Thoracic aorta (tissue), 2 donors: ENCODE measurements at regions not wholly inside any gene's neighbourhood (a gene's known extent, or its start where the extent isn't known, plus 50 kb on each side); places are given as distances from the start of the nearest gene placed in this dataset.
A peak's percentile ranks its signal among the peaks of the same experiment; 100 is the strongest.

Experiments used
- ATAC-seq: fragments of 150-250 bp; one replicate; pipeline ENCODE4 v1.8.0; 2017; ENCODE audit warnings: low read depth; ENCODE audit not compliant: insufficient number of reproducible peaks, low FRiP score
- DNase-seq: peaks from one replicate; pipeline ENCODE4 v3.0.0-alpha.2; 2020; ENCODE audit warnings: low spot score
- H3K27ac ChIP-seq, 2 donors: fragments of 200-600 bp; sonication (generic); 1 replicate in 1 of 2; 2 replicates in 1 of 2; pipeline ENCODE4 v1.5.1; 2016; ENCODE audit warnings: mild to moderate bottlenecking in 2 of 2, moderate library complexity in 2 of 2
- H3K27me3 ChIP-seq: fragments of 200-600 bp; sonication (generic); replicated peaks from 2 replicates; pipeline ENCODE4 v1.6.0; 2016; ENCODE audit warnings: mild to moderate bottlenecking; ENCODE audit not compliant: insufficient read depth
- H3K36me3 ChIP-seq: fragments of 200-600 bp; sonication (generic); one replicate; pipeline ENCODE4 v1.5.1; 2016
- H3K4me1 ChIP-seq, 2 donors: fragments of 200-600 bp; sonication (generic); 1 replicate in 1 of 2; 2 replicates in 1 of 2; pipeline versions ENCODE4 v1.5.1 to v1.6.0; 2016; ENCODE audit warnings: low read depth in 2 of 2, mild to moderate bottlenecking in 1 of 2; ENCODE audit not compliant: control insufficient read depth in 1 of 2
- H3K4me3 ChIP-seq: fragments of 200-600 bp; sonication (generic); 2 replicates; pipeline ENCODE4 v1.5.1; 2016; ENCODE audit warnings: mild to moderate bottlenecking
- H3K9me3 ChIP-seq: fragments of 200-600 bp; sonication (generic); 2 replicates; pipeline ENCODE4 v1.5.1; 2016
- TF ChIP-seq, protein P1 (sequence below): fragments of 200-600 bp; sonication (generic); IDR thresholded peaks from one replicate; pipeline ENCODE4 v1.5.1; 2019; ENCODE audit warnings: antibody characterized with exemption

GRCh38 chr4:124953061-124953460, 240.5 kb upstream of the ANKRD50 start:
- no peaks in the 10 kb centered on the region for H3K9me3 ChIP-seq
- no peaks in the 10 kb centered on the region for H3K36me3 ChIP-seq
- DNase-seq (no peak), ATAC-seq (no peak)
- H3K27me3 ChIP-seq, result no peaks in the 10 kb centered on the region
- H3K4me3 ChIP-seq, result no peak overlapping the region
- TF ChIP-seq, protein P1, sequence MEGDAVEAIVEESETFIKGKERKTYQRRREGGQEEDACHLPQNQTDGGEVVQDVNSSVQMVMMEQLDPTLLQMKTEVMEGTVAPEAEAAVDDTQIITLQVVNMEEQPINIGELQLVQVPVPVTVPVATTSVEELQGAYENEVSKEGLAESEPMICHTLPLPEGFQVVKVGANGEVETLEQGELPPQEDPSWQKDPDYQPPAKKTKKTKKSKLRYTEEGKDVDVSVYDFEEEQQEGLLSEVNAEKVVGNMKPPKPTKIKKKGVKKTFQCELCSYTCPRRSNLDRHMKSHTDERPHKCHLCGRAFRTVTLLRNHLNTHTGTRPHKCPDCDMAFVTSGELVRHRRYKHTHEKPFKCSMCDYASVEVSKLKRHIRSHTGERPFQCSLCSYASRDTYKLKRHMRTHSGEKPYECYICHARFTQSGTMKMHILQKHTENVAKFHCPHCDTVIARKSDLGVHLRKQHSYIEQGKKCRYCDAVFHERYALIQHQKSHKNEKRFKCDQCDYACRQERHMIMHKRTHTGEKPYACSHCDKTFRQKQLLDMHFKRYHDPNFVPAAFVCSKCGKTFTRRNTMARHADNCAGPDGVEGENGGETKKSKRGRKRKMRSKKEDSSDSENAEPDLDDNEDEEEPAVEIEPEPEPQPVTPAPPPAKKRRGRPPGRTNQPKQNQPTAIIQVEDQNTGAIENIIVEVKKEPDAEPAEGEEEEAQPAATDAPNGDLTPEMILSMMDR, result no peak
- H3K4me1 ChIP-seq, result peaks cover under 1 to 8% of the 10 kb centered on the region in 2 donors
- H3K27ac ChIP-seq, result no peak overlapping the region

DNA sequence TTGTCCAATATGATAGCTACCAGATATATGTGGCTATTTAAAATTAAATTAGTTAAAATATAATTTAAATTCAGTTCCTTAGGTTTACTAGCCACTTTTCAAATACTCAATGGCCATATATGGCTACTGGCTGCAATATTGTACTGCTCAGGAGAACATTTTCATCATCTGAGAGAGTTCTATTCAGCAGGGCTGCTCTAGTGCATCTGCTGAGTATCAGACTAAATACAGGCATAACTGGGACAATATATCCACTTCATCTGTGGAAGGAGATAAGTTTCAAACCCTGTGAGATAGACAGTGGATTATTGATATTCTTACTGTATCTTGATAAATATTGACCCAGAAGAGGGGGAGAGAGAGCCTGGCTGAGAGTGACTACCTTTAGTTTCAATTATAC, 240.1 kb upstream of the ANKRD50 start:
- no peaks in the 10 kb centered on the region for H3K36me3 ChIP-seq
- no peaks in the 10 kb centered on the region for H3K9me3 ChIP-seq
- ATAC-seq (no peak), DNase-seq (no peak)
- H3K27ac ChIP-seq, result no peak overlapping the region
- no peak overlapping the region for H3K4me3 ChIP-seq
- peaks cover 2 to 13% of the 10 kb centered on the region in 2 donors for H3K4me1 ChIP-seq
- H3K27me3 ChIP-seq, result no peaks in the 10 kb centered on the region
- TF ChIP-seq, protein P1, result no peak

GRCh38 chr4:124948976-124949597, 236.6 kb upstream of the ANKRD50 start:
- TF ChIP-seq, protein P1, result no peak
- Histone ChIP-seq H3K27ac (no peak overlapping the region), H3K27me3 (no peaks in the 10 kb centered on the region), H3K4me3 (no peak overlapping the region), H3K36me3 (no peaks in the 10 kb centered on the region), H3K4me1 (peaks cover 2 to 16% of the 10 kb centered on the region in 2 donors), H3K9me3 (no peaks in the 10 kb centered on the region)
- DNase-seq (no peak), ATAC-seq (no peak)

- TF ChIP-seq, protein P1, result no peak
These were observed 235.2 kb upstream of the ANKRD50 start for GRCh38 chr4:124947622-124948265.

GRCh38 chr4:124946696-124947095, 234.2 kb upstream of the ANKRD50 start:
- DNase-seq, result no peak
- Histone ChIP-seq H3K4me1 (peaks cover 2 to 16% of the 10 kb centered on the region in 2 donors), H3K9me3 (no peaks in the 10 kb centered on the region), H3K27ac (no peak overlapping the region), H3K4me3 (no peak overlapping the region), H3K36me3 (no peaks in the 10 kb centered on the region), H3K27me3 (no peaks in the 10 kb centered on the region)
- no peak for ATAC-seq
- TF ChIP-seq, protein P1, result no peak

More at GRCh38 chr4:124947622-124948265, 235.2 kb upstream of the ANKRD50 start:
- Histone ChIP-seq H3K27ac (no peak overlapping the region), H3K9me3 (no peaks in the 10 kb centered on the region), H3K4me3 (peak overlapping the region; percentile 6), H3K4me1 (peaks cover 2 to 16% of the 10 kb centered on the region in 2 donors), H3K36me3 (no peaks in the 10 kb centered on the region), H3K27me3 (no peaks in the 10 kb centered on the region)
- no peak for DNase-seq
- ATAC-seq, result no peak
